SK-N-SH treated with all-trans-retinoic acid at 6 μM for 48 hours (cell line): ENCODE measurements at regions not wholly inside any gene's neighbourhood (a gene's known extent, or its start where the extent isn't known, plus 50 kb on each side); places are given as distances from the start of the nearest gene placed in this dataset.

ENCODE experiments used
- ATAC-seq: fragments of 200-7000 bp; cut with Tn5 transposase; 3 replicates; pipeline ENCODE4 v1.9.1; 2020; ENCODE audit warnings: mild to moderate bottlenecking, moderate library complexity
- ARNTL ChIP-seq: fragments of 450-650 bp; formaldehyde crosslinking; IDR thresholded peaks from 2 replicates; pipeline ENCODE4 v1.5.0; 2020; ENCODE audit warnings: low read depth, mild to moderate bottlenecking, moderate library complexity, borderline replicate concordance
- BACH2 ChIP-seq: fragments of 250-450 bp; sonication (Bioruptor Pico); IDR thresholded peaks from 2 replicates; pipeline ENCODE4 v1.9.0; 2021; ENCODE audit warnings: mild to moderate bottlenecking, borderline replicate concordance
- CSRNP3 ChIP-seq: fragments of 250-450 bp; sonication (Bioruptor Pico); IDR thresholded peaks from 2 replicates; pipeline ENCODE4 v1.5.1; 2021; ENCODE audit warnings: mild to moderate bottlenecking, moderate library complexity
- ESRRG ChIP-seq: fragments of 250-450 bp; sonication (Bioruptor Pico); IDR thresholded peaks from 2 replicates; pipeline ENCODE4 v1.6.1; 2021; ENCODE audit warnings: mild to moderate bottlenecking
- GLIS3 ChIP-seq: fragments of 250-450 bp; sonication (Bioruptor Pico); IDR thresholded peaks from 2 replicates; pipeline ENCODE4 v1.5.0; 2020; ENCODE audit warnings: mild to moderate bottlenecking, moderate library complexity
- ISL1 ChIP-seq: fragments of 250-450 bp; sonication (Bioruptor Pico); IDR thresholded peaks from 2 replicates; pipeline ENCODE4 v2.1.2; 2022; ENCODE audit warnings: mild to moderate bottlenecking, moderate library complexity
- OSR1 ChIP-seq: fragments of 250-450 bp; sonication (Bioruptor Pico); IDR thresholded peaks from 2 replicates; pipeline ENCODE4 v1.8.0; 2022; ENCODE audit warnings: moderate library complexity, mild to moderate bottlenecking, inconsistent platforms
- POU6F1 ChIP-seq: fragments of 250-450 bp; sonication (Bioruptor Pico); IDR thresholded peaks from 2 replicates; pipeline ENCODE4 v1.8.0; 2021; ENCODE audit warnings: low read depth, mild to moderate bottlenecking, moderate library complexity, borderline replicate concordance
- PPARA ChIP-seq: fragments of 250-450 bp; sonication (Bioruptor Pico); IDR thresholded peaks from 2 replicates; pipeline ENCODE4 v1.5.0; 2020; ENCODE audit warnings: mild to moderate bottlenecking, borderline replicate concordance
- RARB ChIP-seq: fragments of 250-450 bp; sonication (Bioruptor Pico); IDR thresholded peaks from 2 replicates; pipeline ENCODE4 v1.8.0; 2021; ENCODE audit warnings: mild to moderate bottlenecking, moderate library complexity
- SNAI2 ChIP-seq: fragments of 250-450 bp; sonication (Bioruptor Pico); IDR thresholded peaks from 2 replicates; pipeline ENCODE4 v1.5.0; 2020; ENCODE audit warnings: mild to moderate bottlenecking, moderate library complexity
- TCF4 ChIP-seq: fragments of 250-450 bp; sonication (Bioruptor Pico); IDR thresholded peaks from 2 replicates; pipeline ENCODE4 v1.8.0; 2021; ENCODE audit warnings: mild to moderate bottlenecking, moderate library complexity, borderline replicate concordance
- TOX ChIP-seq: fragments of 250-450 bp; sonication (Bioruptor Pico); IDR thresholded peaks from 2 replicates; pipeline ENCODE4 v1.8.0; 2021; ENCODE audit warnings: mild to moderate bottlenecking, moderate library complexity, borderline replicate concordance
- TSHZ2 ChIP-seq: fragments of 250-450 bp; sonication (Bioruptor Pico); IDR thresholded peaks from 2 replicates; pipeline ENCODE4 v1.5.0; 2020; ENCODE audit warnings: mild to moderate bottlenecking, moderate library complexity
- ZC3H10 ChIP-seq: fragments of 250-450 bp; sonication (Bioruptor Pico); IDR thresholded peaks from 2 replicates; pipeline ENCODE4 v1.5.1; 2021; ENCODE audit warnings: mild to moderate bottlenecking, moderate library complexity
- ZFP3 ChIP-seq: fragments of 250-450 bp; sonication (Bioruptor Pico); IDR thresholded peaks from 2 replicates; pipeline ENCODE4 v1.5.0; 2020; ENCODE audit warnings: mild to moderate bottlenecking, moderate library complexity
- ZFP30 ChIP-seq: fragments of 450-650 bp; formaldehyde crosslinking; IDR thresholded peaks from 2 replicates; pipeline ENCODE4 v1.5.0; 2022; ENCODE audit warnings: mild to moderate bottlenecking, moderate library complexity
- ZNF565 ChIP-seq: fragments of 450-650 bp; formaldehyde crosslinking; conservative IDR thresholded peaks from 2 replicates; pipeline ENCODE4 v1.5.0; 2020; ENCODE audit warnings: low read depth, mild to moderate bottlenecking, moderate library complexity
- ZNF70 ChIP-seq: fragments of 450-650 bp; formaldehyde crosslinking; IDR thresholded peaks from 2 replicates; pipeline ENCODE4 v1.5.0; 2020; ENCODE audit warnings: mild to moderate bottlenecking, moderate library complexity
- ZNF8 ChIP-seq: fragments of 450-650 bp; formaldehyde crosslinking; IDR thresholded peaks from 2 replicates; pipeline ENCODE4 v1.5.0; 2020; ENCODE audit warnings: mild to moderate bottlenecking, moderate library complexity
- TF ChIP-seq, protein P1 (sequence below): fragments of 250-450 bp; sonication (Bioruptor Pico); IDR thresholded peaks from 2 replicates; pipeline ENCODE4 v1.8.0; 2020; ENCODE audit warnings: mild to moderate bottlenecking, moderate library complexity, borderline replicate concordance
- TF ChIP-seq, protein P2 (sequence below): fragments of 250-450 bp; sonication (Bioruptor Pico); IDR thresholded peaks from 2 replicates; pipeline ENCODE4 v1.5.1; 2020; ENCODE audit warnings: low read depth, mild to moderate bottlenecking, moderate library complexity

DNA sequence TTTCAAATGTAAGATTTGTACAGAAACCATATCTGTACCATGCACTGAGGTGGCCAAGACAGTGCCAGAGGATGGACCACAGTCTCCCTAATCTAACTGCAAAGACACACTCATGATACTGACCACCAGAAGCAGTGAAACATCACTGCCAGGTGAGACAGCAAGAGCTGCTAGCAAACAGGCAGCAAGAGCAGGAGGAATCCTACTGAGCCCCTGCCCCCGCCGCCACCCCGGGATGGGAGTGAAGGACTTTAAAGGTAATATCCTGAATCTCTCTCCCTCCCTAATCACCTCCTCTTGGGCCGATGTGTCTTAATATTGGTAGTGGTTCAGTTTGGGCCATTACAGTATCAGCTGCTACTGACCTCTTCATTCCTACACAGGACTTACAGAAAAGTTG lies 144.3 kb downstream of the XPNPEP1 start:
- ATAC-seq, result no peak

DNA sequence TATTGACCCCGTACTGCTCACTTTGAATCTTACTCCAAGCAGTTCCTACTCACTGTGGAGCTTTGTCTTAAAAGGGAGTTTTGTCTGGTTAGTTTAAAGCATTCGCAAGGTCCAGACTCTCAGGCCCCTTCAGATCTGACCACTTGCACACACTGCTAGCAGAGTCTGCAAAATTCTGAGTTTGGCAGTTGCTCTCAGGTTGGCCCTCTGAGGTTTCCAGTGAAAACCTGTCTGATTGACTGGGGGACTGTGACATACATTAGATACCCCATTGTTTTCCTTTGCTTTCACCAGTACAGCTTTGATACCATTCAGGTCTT lies 149.2 kb downstream of the XPNPEP1 start:
- TF ChIP-seq CSRNP3 (CRISPR knock-in tag) (no peak), ZFP30 (CRISPR knock-in tag) (no peak), GLIS3 (CRISPR knock-in tag) (no peak), RARB (no peak), TSHZ2 (CRISPR knock-in tag) (no peak), OSR1 (CRISPR knock-in tag) (no peak), ZFP3 (no peak), ZC3H10 (CRISPR knock-in tag) (no peak), ZNF70 (CRISPR knock-in tag) (no peak), ZNF565 (CRISPR knock-in tag) (no peak), PPARA (no peak), ESRRG (CRISPR knock-in tag) (no peak), TOX (CRISPR knock-in tag) (no peak), ZNF8 (no peak), TCF4 (no peak), ARNTL (CRISPR knock-in tag) (no peak), ISL1 (CRISPR knock-in tag) (no peak)
- TF ChIP-seq, protein P1, sequence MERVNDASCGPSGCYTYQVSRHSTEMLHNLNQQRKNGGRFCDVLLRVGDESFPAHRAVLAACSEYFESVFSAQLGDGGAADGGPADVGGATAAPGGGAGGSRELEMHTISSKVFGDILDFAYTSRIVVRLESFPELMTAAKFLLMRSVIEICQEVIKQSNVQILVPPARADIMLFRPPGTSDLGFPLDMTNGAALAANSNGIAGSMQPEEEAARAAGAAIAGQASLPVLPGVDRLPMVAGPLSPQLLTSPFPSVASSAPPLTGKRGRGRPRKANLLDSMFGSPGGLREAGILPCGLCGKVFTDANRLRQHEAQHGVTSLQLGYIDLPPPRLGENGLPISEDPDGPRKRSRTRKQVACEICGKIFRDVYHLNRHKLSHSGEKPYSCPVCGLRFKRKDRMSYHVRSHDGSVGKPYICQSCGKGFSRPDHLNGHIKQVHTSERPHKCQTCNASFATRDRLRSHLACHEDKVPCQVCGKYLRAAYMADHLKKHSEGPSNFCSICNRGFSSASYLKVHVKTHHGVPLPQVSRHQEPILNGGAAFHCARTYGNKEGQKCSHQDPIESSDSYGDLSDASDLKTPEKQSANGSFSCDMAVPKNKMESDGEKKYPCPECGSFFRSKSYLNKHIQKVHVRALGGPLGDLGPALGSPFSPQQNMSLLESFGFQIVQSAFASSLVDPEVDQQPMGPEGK (CRISPR knock-in tag), result no peak
- TF ChIP-seq, protein P2, sequence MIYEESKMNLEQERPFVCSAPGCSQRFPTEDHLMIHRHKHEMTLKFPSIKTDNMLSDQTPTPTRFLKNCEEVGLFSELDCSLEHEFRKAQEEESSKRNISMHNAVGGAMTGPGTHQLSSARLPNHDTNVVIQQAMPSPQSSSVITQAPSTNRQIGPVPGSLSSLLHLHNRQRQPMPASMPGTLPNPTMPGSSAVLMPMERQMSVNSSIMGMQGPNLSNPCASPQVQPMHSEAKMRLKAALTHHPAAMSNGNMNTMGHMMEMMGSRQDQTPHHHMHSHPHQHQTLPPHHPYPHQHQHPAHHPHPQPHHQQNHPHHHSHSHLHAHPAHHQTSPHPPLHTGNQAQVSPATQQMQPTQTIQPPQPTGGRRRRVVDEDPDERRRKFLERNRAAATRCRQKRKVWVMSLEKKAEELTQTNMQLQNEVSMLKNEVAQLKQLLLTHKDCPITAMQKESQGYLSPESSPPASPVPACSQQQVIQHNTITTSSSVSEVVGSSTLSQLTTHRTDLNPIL (CRISPR knock-in tag), result no peak
- peak; percentile 42 for ATAC-seq

More for the DNA sequence above, 144.3 kb downstream of the XPNPEP1 start:
- TF ChIP-seq ZFP30 (CRISPR knock-in tag), result no peak
- no peak for TF ChIP-seq SNAI2 (CRISPR knock-in tag)
- TF ChIP-seq ZNF70 (CRISPR knock-in tag), result no peak
- no peak for TF ChIP-seq ARNTL (CRISPR knock-in tag)
- TF ChIP-seq RARB, result no peak
- TF ChIP-seq BACH2, result no peak

DNA sequence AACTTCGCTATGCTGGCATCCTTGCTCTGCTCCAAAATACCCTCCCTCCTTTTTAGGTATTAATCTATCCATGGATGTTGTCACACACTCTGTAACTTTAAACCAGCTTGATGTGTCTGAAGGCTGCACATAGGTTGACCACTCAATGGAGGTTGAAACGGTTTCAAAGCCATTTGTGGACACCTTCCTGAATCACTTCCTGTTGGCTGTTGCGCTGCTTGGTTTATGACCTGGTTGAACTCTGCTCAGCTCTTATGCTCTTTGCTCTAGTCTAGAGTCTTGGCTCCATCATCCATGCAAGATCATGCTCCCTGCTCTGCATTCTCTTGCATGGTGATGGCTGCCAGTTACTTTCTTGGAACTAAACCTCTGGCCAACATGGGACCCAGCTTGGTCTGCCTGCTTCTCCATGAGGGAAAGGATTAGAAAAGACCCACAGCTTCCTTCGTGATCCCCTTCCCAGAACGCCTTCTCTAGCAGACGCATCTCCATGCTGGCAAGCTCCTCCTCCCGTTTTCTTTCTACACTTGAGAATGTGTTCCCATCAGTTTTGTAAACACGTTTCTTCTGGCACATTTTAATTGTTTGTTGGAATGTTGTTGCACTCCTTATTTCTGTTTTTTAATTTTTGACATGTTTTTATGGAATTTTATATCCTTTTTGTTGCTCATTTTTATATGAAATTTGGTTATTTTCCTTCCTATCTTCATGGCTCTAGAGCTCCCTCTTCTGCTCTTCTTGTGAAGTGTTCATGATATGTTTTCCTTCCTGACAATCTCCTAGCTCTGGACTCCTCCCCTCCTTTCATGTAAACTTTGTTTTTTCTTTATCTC lies 149.8 kb downstream of the XPNPEP1 start:
- ATAC-seq, result peak; percentile 83
- TF ChIP-seq TSHZ2 (CRISPR knock-in tag) (no peak), ZFP30 (CRISPR knock-in tag) (no peak), POU6F1 (no peak)
- TF ChIP-seq, all 23 proteins: peak for 0
